NCI-H345 treated with DMSO at 0.1 percent for 48 hours (cell line): ENCODE measurements at regions not wholly inside any gene's neighbourhood (a gene's known extent, or its start where the extent isn't known, plus 50 kb on each side); places are given as distances from the start of the nearest gene placed in this dataset.
A peak's percentile ranks its signal among the peaks of the same experiment; 100 is the strongest.
"Not testable (repeated sequence)": the region's sequence is repeated elsewhere in the genome, so short reads cannot be mapped to it uniquely, and the experiment has no call there.

Experiments
- DNase-seq: peaks from one replicate; lab custom pipeline; 2025; ENCODE audit not compliant: unreplicated experiment; lab: John Stamatoyannopoulos, UW

- no peak for DNase-seq
These were observed 630.6 kb downstream of the MID1IP1 start for GRCh38 chrX:39431893-39432292.

GRCh38 chrX:39434671-39435070, 633.4 kb downstream of the MID1IP1 start:
- DNase-seq = not testable (repeated sequence)

- not testable (repeated sequence) for DNase-seq
These were observed 635.3 kb downstream of the MID1IP1 start for GRCh38 chrX:39436538-39436937.

GRCh38 chrX:39437670-39438441, 636.6 kb downstream of the MID1IP1 start:
- DNase-seq = no peak

GRCh38 chrX:39438603-39439602, 637.6 kb downstream of the MID1IP1 start:
- no peak for DNase-seq

- DNase-seq = no peak
These were observed 638.9 kb downstream of the MID1IP1 start for GRCh38 chrX:39439906-39440798.

GRCh38 chrX:39440799-39441284, 639.6 kb downstream of the MID1IP1 start:
- DNase-seq = no peak

GRCh38 chrX:39442332-39442731, 641.1 kb downstream of the MID1IP1 start:
- no peak for DNase-seq

GRCh38 chrX:39443240-39443639, 642.0 kb downstream of the MID1IP1 start:
- no peak for DNase-seq

GRCh38 chrX:39445336-39445735, 644.1 kb downstream of the MID1IP1 start:
- no peak for DNase-seq

GRCh38 chrX:39449352-39449751, 648.1 kb downstream of the MID1IP1 start:
- DNase-seq = no peak

- no peak for DNase-seq
These were observed 647.4 kb downstream of the BCOR start for GRCh38 chrX:39450234-39450977.

GRCh38 chrX:39451046-39451445, 646.7 kb downstream of the BCOR start:
- no peak for DNase-seq

GRCh38 chrX:39452401-39452800, 645.4 kb downstream of the BCOR start:
- DNase-seq = no peak

GRCh38 chrX:39453889-39454621, 643.7 kb downstream of the BCOR start:
- DNase-seq = no peak

GRCh38 chrX:39456894-39457604, 640.7 kb downstream of the BCOR start:
- no peak for DNase-seq

GRCh38 chrX:39458779-39459178, 639.0 kb downstream of the BCOR start:
- no peak for DNase-seq

- no peak for DNase-seq
These were observed 638.6 kb downstream of the BCOR start for GRCh38 chrX:39459204-39459603.

GRCh38 chrX:39459952-39460351, 637.8 kb downstream of the BCOR start:
- DNase-seq = peak; percentile 48
